Heart left ventricle (tissue), 16 donors: ENCODE measurements at regions not wholly inside any gene's neighbourhood (a gene's known extent, or its start where the extent isn't known, plus 50 kb on each side); places are given as distances from the start of the nearest gene placed in this dataset.

ENCODE experiments used
- ATAC-seq, 4 donors: fragments of 200-7000 bp; cut with Tn5 transposase; one replicate each; pipeline ENCODE4 v1.9.1; 2020 to 2022; ENCODE audit warnings: moderate library complexity in 4 of 4, mild to moderate bottlenecking in 3 of 4, moderate number of reproducible peaks in 1 of 4
- DNase-seq, 5 donors: peaks; one replicate each; pipeline ENCODE4 v3.0.0-alpha.2; 2020
- H3K27ac ChIP-seq, 12 donors: fragments of 200-600 bp; sonication (generic) in 4 of 12; one replicate each; pipeline versions ENCODE4 v1.5.0 to v1.8.0; 2016 to 2022; ENCODE audit warnings: mild to moderate bottlenecking in 2 of 12
- H3K27me3 ChIP-seq, 9 donors: fragments of 200-600 bp; sonication (generic) in 2 of 9; one replicate each; pipeline versions ENCODE4 v1.5.1 to v1.8.0; 2016 to 2022; ENCODE audit warnings: mild to moderate bottlenecking in 3 of 9
- H3K36me3 ChIP-seq, 9 donors: fragments of 200-600 bp; sonication (generic) in 2 of 9; one replicate each; pipeline versions ENCODE4 v1.5.0 to v1.8.0; 2018 to 2022; ENCODE audit warnings: mild to moderate bottlenecking in 2 of 9
- H3K4me1 ChIP-seq, 12 donors: fragments of 200-600 bp; sonication (generic) in 4 of 12; one replicate each; pipeline versions ENCODE4 v1.5.0 to v1.8.0; 2016 to 2022; ENCODE audit warnings: mild to moderate bottlenecking in 3 of 12
- H3K4me3 ChIP-seq, 12 donors: fragments of 200-600 bp; sonication (generic) in 4 of 12; one replicate each; pipeline versions ENCODE4 v1.5.0 to v1.8.0; 2017 to 2022; ENCODE audit warnings: mild to moderate bottlenecking in 9 of 12, moderate library complexity in 4 of 12
- H3K9me3 ChIP-seq, 12 donors: fragments of 200-600 bp; sonication (generic) in 4 of 12; one replicate each; pipeline versions ENCODE4 v1.5.0 to v1.8.0; 2016 to 2022; ENCODE audit warnings: mild to moderate bottlenecking in 1 of 12
- POLR2A ChIP-seq, 2 donors: fragments of 450-650 bp; IDR thresholded peaks; one replicate each; pipeline ENCODE4 v1.6.1; 2017; ENCODE audit warnings: antibody characterized with exemption in 2 of 2, mild to moderate bottlenecking in 2 of 2, moderate library complexity in 2 of 2
- WGBS, 4 donors: extraction: QIAGEN DNeasy Blood & Tissue Kit in 2 of 4; methylation state at CpG; one replicate each; pipeline versions ENCODE4 v1.1.5 to v1.1.7; 2013 to 2018; 5-methylcytosine and 5-hydroxymethylcytosine counted together
- intact Hi-C, 10 donors: fragments of 100-400 bp; cut with DNase I; formaldehyde crosslinking; loops; one replicate each; pipeline versions ENCODE4 v1.11.1 to v1.14.2; 2022
- TF ChIP-seq, protein P1 (sequence below), 12 donors: fragments of 200-600 bp; sonication (generic) in 4 of 12; IDR thresholded peaks; one replicate each; pipeline versions ENCODE4 v1.5.0 to v1.8.0; 2018 to 2022; ENCODE audit warnings: antibody characterized with exemption in 12 of 12, mild to moderate bottlenecking in 5 of 12
- donor health status: ischemic (EF 13 %, LVEDD 7.1; RV severe dilation, severe dysfunction).
- donor health status: healthy with polysubstance abuse.
- donor health status: DM: no; HTN: yes; CAD: no.
- donor health status: DM: no; HTN: no; CAD: no.
- donor health status: ischemic (EF 25% LVEDD 6.9; RV normal size, moderate dysfunction).
- donor health status: ischemic (EF 25% LVEDD 5.7; RV mildly dilated, moderate dysfunction).
- donor health status: healthy.
- donor health status: DM: yes; HTN: yes; CAD: no.
- donor health status: ischemic (EF 35%, LVEDD 5.7; RV mildly dilated, moderate dysfunction).
- donor health status: nonischemic (EF 11% LVEDD 7.7; RV severe dilation, severe dysfunction).
- donor health status: DM: yes; HTN: yes; CAD: no.
- donor health status: PGD.
- donor health status: ischemic (EF 29% LVEDD 5.4; RV normal size, mild dysfunction).
- donor health status: nonischemic (EF 23%, LVEDD 6.1; RV moderate dilation, normal function).

DNA sequence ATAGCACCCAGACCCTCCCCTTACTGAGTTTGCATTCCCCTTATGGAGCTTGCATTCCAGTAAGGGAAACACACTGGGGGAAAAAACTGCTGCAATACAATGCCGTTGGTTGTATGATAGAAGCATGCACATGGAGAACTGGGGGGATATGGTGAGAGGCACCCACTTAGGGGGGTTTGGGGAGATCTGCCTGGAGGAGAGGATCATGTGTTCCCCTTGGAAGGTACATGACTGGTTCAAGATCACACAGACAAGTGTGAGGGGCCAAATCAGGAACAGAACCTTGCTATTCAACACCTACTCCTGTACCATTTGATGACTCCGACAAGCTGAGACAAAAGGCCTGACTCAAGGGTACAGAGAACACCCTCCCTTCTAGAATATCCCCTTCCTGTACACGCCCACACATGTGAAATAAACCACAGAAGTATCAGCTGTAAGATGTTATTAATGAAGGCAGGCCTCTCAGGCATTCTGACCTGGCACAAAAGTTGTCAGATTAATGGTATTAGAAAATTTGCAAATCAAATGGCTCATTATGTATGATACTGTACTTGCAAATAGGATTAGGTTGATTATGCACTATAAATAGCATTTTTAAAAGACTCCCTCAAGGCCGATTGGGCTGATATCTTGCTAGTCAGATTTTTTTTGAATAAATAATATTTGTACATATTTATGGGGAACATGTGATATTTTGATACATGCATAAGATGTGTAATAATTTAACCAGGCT, 122.2 kb downstream of the NPY start:
- Histone ChIP-seq H3K27me3 (peaks cover 0 to 9% (median 0%) of the 10 kb centered on the region in 9 donors), H3K4me3 (no peak overlapping the region), H3K9me3 (no peaks in the 10 kb centered on the region), H3K27ac (no peak overlapping the region), H3K4me1 (no peaks in the 10 kb centered on the region), H3K36me3 (no peaks in the 10 kb centered on the region)
- intact Hi-C loops: loop anchor here in 4 of 10 donors (5.0 to 10.0 kb wide), 2 partner anchors 256 to 259 kb away; no protein-coding TSS in a partner anchor
- WGBS, 4 donors: 50 to 59% (median 58%) methylated on average over 4 of the region's 4 CpGs
- DNase-seq (no peak), ATAC-seq (no peak)
- TF ChIP-seq, protein P1, sequence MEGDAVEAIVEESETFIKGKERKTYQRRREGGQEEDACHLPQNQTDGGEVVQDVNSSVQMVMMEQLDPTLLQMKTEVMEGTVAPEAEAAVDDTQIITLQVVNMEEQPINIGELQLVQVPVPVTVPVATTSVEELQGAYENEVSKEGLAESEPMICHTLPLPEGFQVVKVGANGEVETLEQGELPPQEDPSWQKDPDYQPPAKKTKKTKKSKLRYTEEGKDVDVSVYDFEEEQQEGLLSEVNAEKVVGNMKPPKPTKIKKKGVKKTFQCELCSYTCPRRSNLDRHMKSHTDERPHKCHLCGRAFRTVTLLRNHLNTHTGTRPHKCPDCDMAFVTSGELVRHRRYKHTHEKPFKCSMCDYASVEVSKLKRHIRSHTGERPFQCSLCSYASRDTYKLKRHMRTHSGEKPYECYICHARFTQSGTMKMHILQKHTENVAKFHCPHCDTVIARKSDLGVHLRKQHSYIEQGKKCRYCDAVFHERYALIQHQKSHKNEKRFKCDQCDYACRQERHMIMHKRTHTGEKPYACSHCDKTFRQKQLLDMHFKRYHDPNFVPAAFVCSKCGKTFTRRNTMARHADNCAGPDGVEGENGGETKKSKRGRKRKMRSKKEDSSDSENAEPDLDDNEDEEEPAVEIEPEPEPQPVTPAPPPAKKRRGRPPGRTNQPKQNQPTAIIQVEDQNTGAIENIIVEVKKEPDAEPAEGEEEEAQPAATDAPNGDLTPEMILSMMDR (IDR thresholded peaks at IDR 0.05): no peak
- TF ChIP-seq POLR2A (IDR thresholded peaks at IDR 0.05): no peak

DNA sequence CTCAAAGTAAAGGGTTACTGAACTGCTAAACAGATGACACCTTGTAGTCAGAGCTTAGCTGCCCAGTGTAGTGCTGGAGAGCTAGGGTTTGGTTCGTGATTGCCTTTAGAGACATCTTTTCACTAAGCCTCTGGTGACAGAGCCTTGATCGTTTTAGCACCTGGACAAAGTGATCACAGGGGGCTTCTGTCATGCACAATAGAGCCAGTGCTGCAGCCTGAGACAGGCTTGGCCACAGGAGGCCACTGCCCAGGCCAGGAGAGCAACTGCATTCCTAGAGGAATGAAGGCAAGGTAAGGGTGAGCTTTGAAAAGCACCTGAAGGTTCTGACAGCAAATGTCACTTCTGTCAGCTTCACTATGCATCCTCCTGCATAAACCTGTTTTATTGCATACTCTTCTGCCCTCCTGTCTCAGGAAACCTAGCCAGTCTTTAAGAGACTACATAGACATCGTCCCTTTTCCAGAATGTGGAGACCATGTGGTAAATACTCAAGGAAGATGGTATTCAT, 122.9 kb downstream of the NPY start:
- Histone ChIP-seq H3K4me1 (no peaks in the 10 kb centered on the region), H3K36me3 (no peaks in the 10 kb centered on the region), H3K27me3 (peaks cover 0 to 9% (median 0%) of the 10 kb centered on the region in 9 donors), H3K27ac (no peak overlapping the region), H3K9me3 (no peaks in the 10 kb centered on the region), H3K4me3 (no peak overlapping the region)
- WGBS, 4 donors: 57 to 63% (median 59%) methylated on average over 3 of the region's 3 CpGs
- intact Hi-C loops: loop anchor here in 4 of 10 donors (5.0 to 10.0 kb wide), 2 partner anchors 255 to 258 kb away; no protein-coding TSS in a partner anchor
- ATAC-seq (no peak), DNase-seq (no peak)
- TF ChIP-seq, protein P1 (IDR thresholded peaks at IDR 0.05): no peak
- TF ChIP-seq POLR2A (IDR thresholded peaks at IDR 0.05): no peak

DNA sequence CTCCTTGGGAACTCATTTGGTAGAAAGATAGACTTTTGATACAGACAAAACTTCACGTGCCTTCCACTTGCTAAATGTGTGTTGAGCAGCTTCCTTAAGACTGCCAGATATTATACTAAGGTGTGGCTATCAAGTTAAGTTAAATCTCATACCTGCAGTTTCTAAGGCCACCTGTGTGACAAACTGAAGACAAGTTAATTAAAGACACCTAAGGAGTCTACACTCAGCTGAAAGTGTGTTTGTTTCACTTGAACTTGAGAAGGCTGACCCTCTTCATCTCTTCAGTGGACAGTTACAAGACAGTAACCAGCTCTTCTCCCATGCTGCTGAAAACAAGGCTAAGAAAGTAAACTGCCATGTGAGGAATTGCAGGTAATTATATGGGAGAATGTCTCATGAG, 124.0 kb downstream of the NPY start:
- H3K27me3 ChIP-seq: peaks cover 0 to 9% (median 0%) of the 10 kb centered on the region in 9 donors
- no peak for TF ChIP-seq POLR2A (IDR thresholded peaks at IDR 0.05)
- TF ChIP-seq, protein P1 (IDR thresholded peaks at IDR 0.05): no peak
- 63 to 78% (median 75%) methylated on average over 1 of the region's 1 CpG for WGBS, 4 donors
- no peaks in the 10 kb centered on the region for H3K36me3 ChIP-seq
- no peaks in the 10 kb centered on the region for H3K4me1 ChIP-seq
- ATAC-seq (no peak), DNase-seq (no peak)
- H3K9me3 ChIP-seq: no peaks in the 10 kb centered on the region
- no peak overlapping the region for H3K4me3 ChIP-seq
- no peak overlapping the region for H3K27ac ChIP-seq
- intact Hi-C loops: loop anchor here in 4 of 10 donors (5.0 to 10.0 kb wide), 2 partner anchors 254 to 257 kb away; no protein-coding TSS in a partner anchor

DNA sequence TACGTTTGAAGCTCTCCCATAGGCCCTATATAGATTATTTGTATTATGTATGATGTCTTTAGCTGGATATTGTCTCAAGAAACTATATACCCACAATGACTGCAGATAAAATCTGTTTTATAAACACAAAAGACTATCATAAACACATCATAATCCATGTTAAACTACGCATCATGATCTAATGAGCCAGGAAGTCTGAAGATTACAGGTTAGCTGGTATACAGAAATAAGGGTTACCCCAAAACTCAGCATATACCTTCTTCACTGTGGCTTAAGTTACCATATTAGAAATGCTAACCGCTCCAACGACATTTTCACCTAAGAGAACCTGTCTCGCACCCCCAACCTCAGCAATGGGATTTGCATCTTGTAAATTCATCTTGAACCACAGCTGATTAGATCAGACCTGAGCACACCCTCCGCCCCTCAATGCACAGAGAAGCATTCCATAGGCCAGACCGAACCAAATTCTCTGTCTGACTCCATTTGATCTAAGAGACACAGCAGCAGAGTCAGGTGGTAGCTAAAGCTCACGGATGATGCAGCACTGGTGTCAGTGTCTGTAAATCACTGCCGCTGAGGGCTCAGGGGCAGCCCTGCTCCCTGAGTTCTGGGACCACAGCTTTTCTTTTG, 124.9 kb downstream of the NPY start:
- Histone ChIP-seq H3K9me3 (peaks cover 0 to 3% (median 0%) of the 10 kb centered on the region in 12 donors), H3K27me3 (peaks cover 0 to 9% (median 0%) of the 10 kb centered on the region in 9 donors), H3K4me1 (no peaks in the 10 kb centered on the region), H3K36me3 (no peaks in the 10 kb centered on the region), H3K27ac (no peak overlapping the region), H3K4me3 (no peak overlapping the region)
- 77 to 85% (median 81%) methylated on average over 9 of the region's 9 CpGs for WGBS, 4 donors
- no peak for TF ChIP-seq POLR2A (IDR thresholded peaks at IDR 0.05)
- TF ChIP-seq, protein P1 (IDR thresholded peaks at IDR 0.05): no peak
- ATAC-seq: no peak
- DNase-seq: no peak
- intact Hi-C loops: loop anchor here in 4 of 10 donors (5.0 to 10.0 kb wide), 2 partner anchors 253 to 256 kb away; no protein-coding TSS in a partner anchor
